SK-N-SH (cell line): ENCODE measurements at regions not wholly inside any gene's neighbourhood (a gene's known extent, or its start where the extent isn't known, plus 50 kb on each side); places are given as distances from the start of the nearest gene placed in this dataset.
A peak's percentile ranks its signal among the peaks of the same experiment; 100 is the strongest.

Experiments used
- CTCF ChIA-PET: fragments of 300-600, 350-600 bp; formaldehyde crosslinking; extraction: SDS; loops from one replicate; lab custom pipeline; 2021; lab: Yijun Ruan, JAX
- POLR2A ChIA-PET: fragments of 350-600 bp; sonication (Branson Sonifier 250); formaldehyde crosslinking; extraction: SDS; loops from one replicate; lab custom pipeline; 2020; ENCODE audit warnings: antibody characterized with exemption, inconsistent platforms; lab: Yijun Ruan, JAX
- DNase-seq: peaks from one replicate; pipeline ENCODE4 v3.0.0; 2012
- H2AFZ ChIP-seq: fragments of 200-600 bp; sonication (generic); 2 replicates; pipeline ENCODE4 v1.8.1; 2016; ENCODE audit warnings: antibody characterized with exemption, mild to moderate bottlenecking, low read depth
- H3F3A ChIP-seq: fragments of 200-600 bp; sonication (generic); replicated peaks from 2 replicates; pipeline ENCODE3; 2016; ENCODE audit warnings: antibody characterized with exemption, mild to moderate bottlenecking; ENCODE audit not compliant: insufficient read depth
- H3K27ac ChIP-seq, 2 experiments: fragments of 200-500 bp in 1 of 2; fragments of 200-600 bp in 1 of 2; sonication (Bioruptor generic) in 1 of 2; sonication (generic), shearing (Covaris generic) in 1 of 2; 2 replicates each; pipeline versions ENCODE4 v1.5.1 to v1.6.1; 2014 to 2016; ENCODE audit warnings: low read depth in 2 of 2, inconsistent platforms in 1 of 2, low read length in 1 of 2, mild to moderate bottlenecking in 1 of 2, mixed read lengths in 1 of 2
- H3K27me3 ChIP-seq: fragments of 200-600 bp; sonication (generic), shearing (Covaris generic); 2 replicates; pipeline ENCODE4 v1.6.1; 2016; ENCODE audit warnings: mixed run types; ENCODE audit not compliant: insufficient read depth
- H3K36me3 ChIP-seq, 2 experiments: fragments of 200-500 bp in 1 of 2; fragments of 200-600 bp in 1 of 2; sonication (Bioruptor generic) in 1 of 2; sonication (generic) in 1 of 2; replicated peaks in 1 of 2; 2 replicates each; pipeline versions ENCODE3 to v1.5.1; 2014 to 2016; ENCODE audit warnings: low read length in 1 of 2, mild to moderate bottlenecking in 1 of 2; ENCODE audit not compliant: insufficient read depth in 2 of 2, control insufficient read depth in 1 of 2
- H3K4me1 ChIP-seq, 2 experiments: fragments of 200-500 bp in 1 of 2; fragments of 200-600 bp in 1 of 2; sonication (Bioruptor generic) in 1 of 2; sonication (generic), shearing (Covaris generic) in 1 of 2; 2 replicates each; pipeline versions ENCODE4 v1.5.1 to v1.6.1; 2014 to 2016; ENCODE audit warnings: low read depth in 1 of 2, low read length in 1 of 2, mixed run types in 1 of 2; ENCODE audit not compliant: insufficient read depth in 2 of 2, control insufficient read depth in 1 of 2
- H3K4me2 ChIP-seq: fragments of 200-600 bp; sonication (generic), shearing (Covaris generic); 2 replicates; pipeline ENCODE4 v1.6.1; 2017; ENCODE audit warnings: mixed run types
- H3K4me3 ChIP-seq, 2 experiments: fragments of 200-500 bp in 1 of 2; fragments of 200-600 bp in 1 of 2; sonication (Bioruptor generic) in 1 of 2; sonication (generic), shearing (Covaris generic) in 1 of 2; 2 replicates each; pipeline versions ENCODE4 v1.5.1 to v1.8.1; 2014 to 2016; ENCODE audit warnings: low read depth in 2 of 2, inconsistent platforms in 1 of 2, low read length in 1 of 2, mild to moderate bottlenecking in 1 of 2, mixed read lengths in 1 of 2, moderate library complexity in 1 of 2
- H3K79me2 ChIP-seq: fragments of 200-600 bp; sonication (generic); 2 replicates; pipeline ENCODE4 v1.8.1; 2017; ENCODE audit warnings: mild to moderate bottlenecking; ENCODE audit not compliant: insufficient read depth
- H3K9ac ChIP-seq: fragments of 200-600 bp; sonication (generic); 2 replicates; pipeline ENCODE4 v1.6.1; 2017; ENCODE audit warnings: mixed run types
- H3K9me2 ChIP-seq: fragments of 200-600 bp; sonication (generic); 2 replicates; pipeline ENCODE4 v1.6.1; 2017; ENCODE audit warnings: mixed run types
- H3K9me3 ChIP-seq: fragments of 200-600 bp; sonication (generic); 2 replicates; pipeline ENCODE4 v1.6.1; 2017; ENCODE audit warnings: mixed run types, mild to moderate bottlenecking, moderate library complexity
- H4K20me1 ChIP-seq: fragments of 200-600 bp; sonication (generic); 2 replicates; pipeline ENCODE4 v1.6.1; 2017; ENCODE audit warnings: mild to moderate bottlenecking, mixed run types; ENCODE audit not compliant: insufficient read depth
- EZH2phosphoT487 ChIP-seq: fragments of 200-600 bp; sonication (generic); IDR thresholded peaks from 2 replicates; pipeline ENCODE4 v1.6.1; 2017; ENCODE audit warnings: low read depth, mixed run types, mild to moderate bottlenecking, antibody characterized with exemption, moderate library complexity, borderline replicate concordance
- GABPA ChIP-seq: IDR thresholded peaks from 2 replicates; pipeline ENCODE4 v1.4.0; 2012; ENCODE audit warnings: low read depth, mild to moderate bottlenecking
- IRF3 ChIP-seq: fragments of 150-350 bp; IDR thresholded peaks from 2 replicates; pipeline ENCODE4 v1.6.1; 2016; ENCODE audit warnings: mild to moderate bottlenecking, low read depth, low read length
- JUND ChIP-seq: IDR thresholded peaks from 2 replicates; pipeline ENCODE4 v1.4.0; 2012
- MXI1 ChIP-seq: IDR thresholded peaks from 2 replicates; pipeline ENCODE4 v1.6.1; 2012; ENCODE audit warnings: mild to moderate bottlenecking, low read depth, low read length, improper control_type of control experiment
- NFIC ChIP-seq: IDR thresholded peaks from 2 replicates; pipeline ENCODE4 v1.4.0; 2012; ENCODE audit warnings: borderline replicate concordance
- NRF1 ChIP-seq: IDR thresholded peaks from 2 replicates; pipeline ENCODE4 v1.6.1; 2012; ENCODE audit warnings: low read depth, mild to moderate bottlenecking, low read length
- PBX3 ChIP-seq: IDR thresholded peaks from 2 replicates; pipeline ENCODE4; 2012
- REST ChIP-seq: IDR thresholded peaks from 2 replicates; pipeline ENCODE4 v1.6.1; 2012; ENCODE audit warnings: mild to moderate bottlenecking, low read depth, low read length, moderate library complexity
- SMC3 ChIP-seq: IDR thresholded peaks from 2 replicates; pipeline ENCODE4 v1.6.1; 2012; ENCODE audit warnings: low read depth, low read length, improper control_type of control experiment
- TCF12 ChIP-seq: IDR thresholded peaks from 2 replicates; pipeline ENCODE4 v1.4.0; 2012
- TEAD4 ChIP-seq: IDR thresholded peaks from 2 replicates; pipeline ENCODE4 v1.4.0; 2012; ENCODE audit warnings: mild to moderate bottlenecking, borderline replicate concordance; ENCODE audit not compliant: insufficient read depth
- WGBS: methylation state at CpG from one replicate; pipeline ENCODE4 v1.1.6; 2017; ENCODE audit warnings: low lambda C conversion rate; 5-methylcytosine and 5-hydroxymethylcytosine counted together

GRCh38 chr7:116353647-116354046, 143.3 kb downstream of the TES start:
- Histone ChIP-seq H2AFZ (no peak overlapping the region), H3K9ac (no peak overlapping the region)
- 66% methylated on average over 2 of the region's 2 CpGs for WGBS

GRCh38 chr7:116354171-116354545, 143.8 kb downstream of the TES start:
- Histone ChIP-seq H4K20me1 (no peaks in the 10 kb centered on the region), H3K4me3 (no peak overlapping the region), H3K9me3 (no peaks in the 10 kb centered on the region), H2AFZ (no peak overlapping the region), H3K4me1 (peaks cover 6 to 50% of the 10 kb centered on the region in 2 experiments), H3K79me2 (no peaks in the 10 kb centered on the region), H3F3A (peaks cover 46% of the 10 kb centered on the region), H3K27me3 (no peaks in the 10 kb centered on the region), H3K9me2 (no peaks in the 10 kb centered on the region), H3K27ac (peak overlapping the region; percentile 68 to 88; a peak in 3 of 4 replicates), H3K4me2 (peak overlapping the region; percentile 47; the same call in 1 of the 2 replicates), H3K9ac (peak overlapping the region; percentile 61; the same call in 1 of the 2 replicates), H3K36me3 (no peaks in the 10 kb centered on the region)
- 56% methylated on average over 6 of the region's 6 CpGs for WGBS
- ChIA-PET CTCF (interaction anchor here (1.2 kb wide), 1 partner anchor 174 kb away, joined by 3 read pairs; no protein-coding TSS in a partner anchor), POLR2A (no interaction called here)
- TF ChIP-seq NFIC (0 out of 2 replicates have a peak, but pooled peaks have one; percentile 46), GABPA (no peak), JUND (no peak), TCF12 (no peak), NRF1 (no peak), SMC3 (no peak), TEAD4 (no peak), PBX3 (0 out of 2 replicates have a peak, but pooled peaks have one; percentile 2), MXI1 (no peak)
- DNase-seq = no peak

More at GRCh38 chr7:116353647-116354046, 143.3 kb downstream of the TES start:
- no peaks in the 10 kb centered on the region for H3K9me2 ChIP-seq
- no peaks in the 10 kb centered on the region for H4K20me1 ChIP-seq
- peaks cover 42% of the 10 kb centered on the region for H3F3A ChIP-seq
- POLR2A ChIA-PET = no interaction called here
- peaks cover 6 to 49% of the 10 kb centered on the region in 2 experiments for H3K4me1 ChIP-seq
- no peaks in the 10 kb centered on the region for H3K36me3 ChIP-seq
- no peak for DNase-seq
- no peaks in the 10 kb centered on the region for H3K79me2 ChIP-seq
- no peaks in the 10 kb centered on the region for H3K9me3 ChIP-seq
- H3K27ac ChIP-seq = peak overlapping the region; percentile 68 to 88; a peak in 3 of 4 replicates
- no peak for TF ChIP-seq EZH2phosphoT487
- no peak for TF ChIP-seq IRF3
- no peak for TF ChIP-seq NRF1
- TF ChIP-seq REST = no peak
- peak; percentile 70 for TF ChIP-seq NFIC
- H3K4me2 ChIP-seq = no peak overlapping the region
- no peak overlapping the region for H3K4me3 ChIP-seq
- no peaks in the 10 kb centered on the region for H3K27me3 ChIP-seq
- CTCF ChIA-PET = interaction anchor here (1.0 to 1.2 kb wide), 2 partner anchors 16 to 173 kb away, joined by 3 to 4 read pairs; no protein-coding TSS in a partner anchor
